Testis (tissue), 2 donors: ENCODE measurements at regions not wholly inside any gene's neighbourhood (a gene's known extent, or its start where the extent isn't known, plus 50 kb on each side); places are given as distances from the start of the nearest gene placed in this dataset.

Source experiments
- POLR2A ChIP-seq: fragments of 450-650 bp; IDR thresholded peaks from one replicate; pipeline ENCODE4 v1.6.1; 2017; ENCODE audit warnings: antibody characterized with exemption, mild to moderate bottlenecking, moderate library complexity
- TF ChIP-seq, protein P1 (sequence below), 3 experiments: fragments of 450-650 bp in 2 of 3; fragments of 200-600 bp in 1 of 3; sonication (generic) in 1 of 3; IDR thresholded peaks; one replicate each; pipeline ENCODE4 v1.5.1; 2016 to 2019; ENCODE audit warnings: antibody characterized with exemption in 3 of 3, mild to moderate bottlenecking in 2 of 3, moderate library complexity in 1 of 3

DNA sequence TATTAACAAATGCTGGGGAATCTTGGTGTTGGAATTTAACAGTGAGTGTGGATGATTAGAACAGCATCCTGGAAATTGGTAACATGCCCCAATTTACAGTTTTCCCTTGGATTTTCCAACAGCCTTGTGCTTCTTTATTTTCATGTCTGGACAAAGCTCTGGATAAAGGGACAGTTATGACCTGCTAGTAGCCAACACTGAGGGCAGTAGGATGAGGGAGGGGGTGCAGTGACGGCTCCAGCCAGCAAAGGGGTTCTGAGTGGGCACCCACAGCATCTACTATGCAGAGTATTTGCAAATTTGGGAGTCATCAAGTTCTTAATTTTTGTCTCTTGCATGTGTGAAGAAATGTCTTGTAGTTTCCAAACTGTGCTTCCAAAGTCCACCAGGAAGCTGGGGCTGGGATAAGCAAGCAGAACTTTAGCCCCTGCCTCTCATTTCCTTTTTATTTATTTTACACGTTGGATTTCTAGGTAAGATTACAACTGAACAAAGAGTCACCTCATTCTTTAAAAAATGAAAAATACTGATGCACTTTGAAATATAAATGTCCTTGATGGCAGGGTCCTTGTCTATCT is 63.0 kb upstream of the SELENOP start:
- TF ChIP-seq, protein P1, sequence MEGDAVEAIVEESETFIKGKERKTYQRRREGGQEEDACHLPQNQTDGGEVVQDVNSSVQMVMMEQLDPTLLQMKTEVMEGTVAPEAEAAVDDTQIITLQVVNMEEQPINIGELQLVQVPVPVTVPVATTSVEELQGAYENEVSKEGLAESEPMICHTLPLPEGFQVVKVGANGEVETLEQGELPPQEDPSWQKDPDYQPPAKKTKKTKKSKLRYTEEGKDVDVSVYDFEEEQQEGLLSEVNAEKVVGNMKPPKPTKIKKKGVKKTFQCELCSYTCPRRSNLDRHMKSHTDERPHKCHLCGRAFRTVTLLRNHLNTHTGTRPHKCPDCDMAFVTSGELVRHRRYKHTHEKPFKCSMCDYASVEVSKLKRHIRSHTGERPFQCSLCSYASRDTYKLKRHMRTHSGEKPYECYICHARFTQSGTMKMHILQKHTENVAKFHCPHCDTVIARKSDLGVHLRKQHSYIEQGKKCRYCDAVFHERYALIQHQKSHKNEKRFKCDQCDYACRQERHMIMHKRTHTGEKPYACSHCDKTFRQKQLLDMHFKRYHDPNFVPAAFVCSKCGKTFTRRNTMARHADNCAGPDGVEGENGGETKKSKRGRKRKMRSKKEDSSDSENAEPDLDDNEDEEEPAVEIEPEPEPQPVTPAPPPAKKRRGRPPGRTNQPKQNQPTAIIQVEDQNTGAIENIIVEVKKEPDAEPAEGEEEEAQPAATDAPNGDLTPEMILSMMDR (IDR thresholded peaks at IDR 0.05): no peak
- no peak for TF ChIP-seq POLR2A
